NB4 (cell line): ENCODE measurements at regions not wholly inside any gene's neighbourhood (a gene's known extent, or its start where the extent isn't known, plus 50 kb on each side); places are given as distances from the start of the nearest gene placed in this dataset.

Experiments used
- DNase-seq: peaks from one replicate; pipeline ENCODE4 v3.0.0; 2010; ENCODE audit warnings: low read depth
- H3K4me3 ChIP-seq: one replicate; pipeline ENCODE4 v1.5.1; 2011; ENCODE audit warnings: mild to moderate bottlenecking, low read depth, low read length, moderate library complexity
- MYC ChIP-seq: IDR thresholded peaks from 2 replicates; pipeline ENCODE4 v1.6.1; 2011; ENCODE audit warnings: low read depth, low read length
- POLR2A ChIP-seq: IDR thresholded peaks from 2 replicates; pipeline ENCODE4 v1.6.1; 2011; ENCODE audit warnings: mild to moderate bottlenecking; ENCODE audit not compliant: insufficient read length; ENCODE audit errors: extremely low read depth
- TF ChIP-seq, protein P1 (sequence below): IDR thresholded peaks from one replicate; pipeline ENCODE4 v1.5.1; 2012; ENCODE audit warnings: low read depth, low read length
- TF ChIP-seq, protein P2 (sequence below): IDR thresholded peaks from 2 replicates; pipeline ENCODE4 v1.6.1; 2011; ENCODE audit warnings: low read depth, low read length

DNA sequence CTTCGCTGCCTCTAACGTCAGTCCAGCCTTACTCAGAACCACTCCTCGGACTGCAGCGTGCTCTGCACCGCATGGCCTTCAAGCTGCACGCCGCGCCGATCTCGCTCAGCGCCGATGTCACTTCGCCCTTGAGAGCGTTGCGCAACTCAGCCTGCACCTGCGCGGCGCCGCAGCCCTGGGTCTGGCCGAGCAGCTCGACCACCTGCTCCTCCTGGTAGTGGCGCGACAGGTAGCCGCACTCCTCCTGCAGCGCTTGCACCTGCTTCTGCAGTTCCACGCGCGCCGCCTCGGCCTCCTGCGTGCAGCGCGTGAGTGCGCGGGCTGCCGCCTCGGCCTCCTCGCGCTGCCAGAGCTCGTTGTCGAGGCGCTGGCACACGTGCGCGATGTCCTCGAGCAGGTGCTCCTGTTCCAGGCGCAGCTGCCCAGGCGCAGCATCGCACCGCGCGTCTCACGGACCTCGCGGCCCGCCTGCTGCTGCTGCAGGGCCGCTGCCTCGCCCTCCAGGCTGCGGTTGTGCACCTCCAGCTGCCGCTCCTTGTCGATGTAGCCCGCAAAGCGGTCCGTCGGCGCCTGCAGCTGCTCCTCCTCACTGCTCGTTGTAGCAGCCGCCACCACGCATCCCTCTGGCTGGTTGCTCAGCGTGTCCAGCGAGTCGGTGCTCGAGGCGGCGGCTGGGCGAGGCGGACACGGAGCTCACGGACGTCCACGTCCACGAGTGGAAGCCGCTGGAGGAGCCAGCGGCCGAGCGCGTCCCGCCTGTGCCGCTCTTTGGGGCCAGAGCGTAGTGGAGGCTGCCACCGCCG lies 380.6 kb upstream of the CHD6 start:
- TF ChIP-seq POLR2A (no peak), MYC (no peak)
- TF ChIP-seq, protein P1, sequence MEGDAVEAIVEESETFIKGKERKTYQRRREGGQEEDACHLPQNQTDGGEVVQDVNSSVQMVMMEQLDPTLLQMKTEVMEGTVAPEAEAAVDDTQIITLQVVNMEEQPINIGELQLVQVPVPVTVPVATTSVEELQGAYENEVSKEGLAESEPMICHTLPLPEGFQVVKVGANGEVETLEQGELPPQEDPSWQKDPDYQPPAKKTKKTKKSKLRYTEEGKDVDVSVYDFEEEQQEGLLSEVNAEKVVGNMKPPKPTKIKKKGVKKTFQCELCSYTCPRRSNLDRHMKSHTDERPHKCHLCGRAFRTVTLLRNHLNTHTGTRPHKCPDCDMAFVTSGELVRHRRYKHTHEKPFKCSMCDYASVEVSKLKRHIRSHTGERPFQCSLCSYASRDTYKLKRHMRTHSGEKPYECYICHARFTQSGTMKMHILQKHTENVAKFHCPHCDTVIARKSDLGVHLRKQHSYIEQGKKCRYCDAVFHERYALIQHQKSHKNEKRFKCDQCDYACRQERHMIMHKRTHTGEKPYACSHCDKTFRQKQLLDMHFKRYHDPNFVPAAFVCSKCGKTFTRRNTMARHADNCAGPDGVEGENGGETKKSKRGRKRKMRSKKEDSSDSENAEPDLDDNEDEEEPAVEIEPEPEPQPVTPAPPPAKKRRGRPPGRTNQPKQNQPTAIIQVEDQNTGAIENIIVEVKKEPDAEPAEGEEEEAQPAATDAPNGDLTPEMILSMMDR, result no peak
- TF ChIP-seq, protein P2, sequence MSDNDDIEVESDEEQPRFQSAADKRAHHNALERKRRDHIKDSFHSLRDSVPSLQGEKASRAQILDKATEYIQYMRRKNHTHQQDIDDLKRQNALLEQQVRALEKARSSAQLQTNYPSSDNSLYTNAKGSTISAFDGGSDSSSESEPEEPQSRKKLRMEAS, result no peak
- no peak for DNase-seq

DNA sequence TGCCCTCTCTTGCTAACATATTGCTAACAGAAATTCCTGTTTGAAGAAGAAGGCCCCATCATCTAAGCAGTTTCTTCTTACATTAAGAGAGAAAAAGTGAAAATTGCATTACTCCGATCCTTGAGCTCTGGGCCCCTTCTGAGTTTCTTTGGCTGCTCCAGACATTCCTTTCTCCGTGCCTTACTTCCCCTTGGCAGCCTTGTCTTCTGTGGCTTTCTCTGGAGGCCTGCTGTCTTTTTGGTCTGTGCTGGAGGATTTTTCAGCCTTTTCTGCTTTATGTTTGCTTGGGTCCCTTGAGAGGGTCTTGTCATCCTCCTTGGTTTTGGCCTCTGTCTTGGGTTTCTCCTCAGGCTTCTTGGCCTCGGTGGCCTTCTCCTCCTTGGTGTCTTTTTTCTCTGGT lies 378.8 kb upstream of the CHD6 start:
- no peak for TF ChIP-seq MYC
- TF ChIP-seq, protein P2, result no peak
- TF ChIP-seq, protein P1, result no peak
- no peak for TF ChIP-seq POLR2A
- no peak overlapping the region for H3K4me3 ChIP-seq
- DNase-seq, result no peak

More for the DNA sequence above, 380.6 kb upstream of the CHD6 start:
- H3K4me3 ChIP-seq, result no peak overlapping the region

DNA sequence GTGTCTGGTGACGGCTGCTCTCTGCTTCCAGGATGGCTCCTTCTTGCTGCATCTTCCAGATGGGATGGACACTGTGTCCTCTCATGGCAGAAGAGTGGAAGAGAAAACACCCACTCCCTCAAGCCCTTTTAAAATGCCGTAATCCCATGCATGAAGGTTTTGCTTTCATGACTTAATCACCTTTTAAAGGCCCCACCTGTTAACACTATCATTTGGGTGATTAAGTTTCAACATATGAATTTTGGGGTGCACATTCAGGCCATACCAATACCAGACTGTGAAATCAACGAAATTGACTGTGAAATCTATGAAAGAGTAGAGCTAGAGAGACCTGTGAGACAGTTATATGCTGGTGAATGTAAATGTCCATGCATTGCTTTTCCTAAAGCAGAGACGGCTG lies 374.3 kb upstream of the CHD6 start:
- TF ChIP-seq POLR2A (no peak), MYC (no peak)
- TF ChIP-seq, protein P1, result no peak
- TF ChIP-seq, protein P2, result no peak
- DNase-seq, result no peak
- H3K4me3 ChIP-seq, result no peak overlapping the region

DNA sequence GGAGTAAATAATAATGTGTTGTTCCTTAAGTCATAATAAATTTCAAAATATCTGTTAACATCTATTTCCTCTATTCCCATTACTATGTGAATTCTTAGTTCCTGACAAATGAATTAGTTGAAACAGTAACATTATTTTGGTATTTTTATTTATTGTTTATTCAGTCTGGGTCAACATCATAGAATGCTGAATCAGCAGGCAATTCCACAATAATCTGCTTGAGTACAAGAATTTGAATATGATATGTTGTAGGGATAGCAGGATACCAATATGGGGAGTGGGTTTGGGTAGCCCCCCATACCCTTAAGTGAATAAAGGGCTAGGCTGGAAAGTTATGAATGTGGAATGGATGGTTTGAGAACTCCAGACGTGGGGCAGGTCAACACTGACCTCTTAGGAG lies 373.2 kb upstream of the CHD6 start:
- H3K4me3 ChIP-seq, result no peak overlapping the region
- no peak for DNase-seq
- TF ChIP-seq POLR2A (no peak), MYC (no peak)
- TF ChIP-seq, protein P2, result no peak
- TF ChIP-seq, protein P1, result no peak

DNA sequence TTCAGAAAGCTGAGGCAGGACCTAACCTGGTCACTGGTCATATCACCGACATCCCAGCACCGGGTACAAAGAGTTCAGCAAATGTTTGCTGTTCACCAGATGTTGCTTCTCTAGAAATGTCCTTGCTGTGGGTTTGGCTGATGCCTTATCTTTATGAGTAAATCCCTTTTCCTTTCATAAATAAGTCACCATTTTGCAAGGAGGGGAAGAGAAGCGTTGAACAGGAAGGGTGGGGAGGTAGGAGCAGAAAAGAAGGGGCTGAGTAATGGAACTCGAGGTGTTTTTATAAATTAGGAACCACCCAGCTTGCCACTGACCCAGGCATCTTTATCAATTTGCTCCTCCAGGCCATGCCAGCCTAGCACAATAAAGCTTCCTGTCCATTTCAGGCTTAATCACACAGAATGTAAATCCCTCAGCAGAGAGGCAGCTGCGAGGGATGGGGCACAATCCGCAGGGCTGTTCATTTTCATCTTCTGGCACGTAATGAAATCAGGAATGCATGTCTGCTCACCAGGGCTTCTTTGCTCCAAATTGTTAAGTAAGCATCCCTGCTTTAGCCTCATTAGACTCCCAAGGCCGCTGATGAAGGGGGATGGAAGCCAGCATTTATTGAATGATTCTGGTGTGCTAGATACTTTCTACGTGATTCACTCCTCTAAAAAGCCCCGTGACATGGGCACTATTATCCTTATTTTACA lies 371.9 kb upstream of the CHD6 start:
- DNase-seq, result no peak
- TF ChIP-seq MYC (no peak), POLR2A (no peak)
- TF ChIP-seq, protein P2, result no peak
- TF ChIP-seq, protein P1, result no peak
- no peak overlapping the region for H3K4me3 ChIP-seq
